AG09309 (cell line): ENCODE measurements at regions not wholly inside any gene's neighbourhood (a gene's known extent, or its start where the extent isn't known, plus 50 kb on each side); places are given as distances from the start of the nearest gene placed in this dataset.

ENCODE experiments used
- DNase-seq: peaks from one replicate; pipeline ENCODE4 v3.0.0-alpha.2; 2010; ENCODE audit warnings: low read depth
- H3K4me3 ChIP-seq: 2 replicates; pipeline ENCODE4 v1.5.1; 2011; ENCODE audit warnings: mild to moderate bottlenecking, low read depth, low read length, moderate library complexity; ENCODE audit not compliant: control insufficient read depth
- TF ChIP-seq, protein P1 (sequence below): IDR thresholded peaks from 2 replicates; pipeline ENCODE4 v1.5.1; 2011; ENCODE audit warnings: mild to moderate bottlenecking, low read depth, low read length, inconsistent platforms; ENCODE audit not compliant: insufficient read depth, control insufficient read depth; ENCODE audit errors: missing control alignments

DNA sequence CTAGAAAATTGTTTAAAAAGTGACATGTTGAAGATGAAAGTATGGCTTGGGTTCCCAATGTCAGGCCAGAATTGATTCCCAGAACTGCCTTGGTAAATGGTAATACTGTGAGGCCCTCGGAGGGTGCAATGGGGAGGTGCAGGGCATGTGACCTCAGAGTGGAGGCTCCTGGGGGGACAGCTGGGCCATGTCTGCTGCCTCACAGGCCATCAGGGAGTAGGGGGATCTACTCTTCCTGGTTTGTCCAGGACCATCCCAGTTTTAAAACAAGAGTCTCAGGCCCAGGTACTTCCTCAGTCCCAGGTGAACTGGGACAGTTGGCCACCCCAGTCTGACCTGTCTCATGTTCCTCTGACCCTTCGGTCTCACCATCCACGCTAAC lies 55.3 kb upstream of the SNX9 start:
- no peak for DNase-seq
- TF ChIP-seq, protein P1, sequence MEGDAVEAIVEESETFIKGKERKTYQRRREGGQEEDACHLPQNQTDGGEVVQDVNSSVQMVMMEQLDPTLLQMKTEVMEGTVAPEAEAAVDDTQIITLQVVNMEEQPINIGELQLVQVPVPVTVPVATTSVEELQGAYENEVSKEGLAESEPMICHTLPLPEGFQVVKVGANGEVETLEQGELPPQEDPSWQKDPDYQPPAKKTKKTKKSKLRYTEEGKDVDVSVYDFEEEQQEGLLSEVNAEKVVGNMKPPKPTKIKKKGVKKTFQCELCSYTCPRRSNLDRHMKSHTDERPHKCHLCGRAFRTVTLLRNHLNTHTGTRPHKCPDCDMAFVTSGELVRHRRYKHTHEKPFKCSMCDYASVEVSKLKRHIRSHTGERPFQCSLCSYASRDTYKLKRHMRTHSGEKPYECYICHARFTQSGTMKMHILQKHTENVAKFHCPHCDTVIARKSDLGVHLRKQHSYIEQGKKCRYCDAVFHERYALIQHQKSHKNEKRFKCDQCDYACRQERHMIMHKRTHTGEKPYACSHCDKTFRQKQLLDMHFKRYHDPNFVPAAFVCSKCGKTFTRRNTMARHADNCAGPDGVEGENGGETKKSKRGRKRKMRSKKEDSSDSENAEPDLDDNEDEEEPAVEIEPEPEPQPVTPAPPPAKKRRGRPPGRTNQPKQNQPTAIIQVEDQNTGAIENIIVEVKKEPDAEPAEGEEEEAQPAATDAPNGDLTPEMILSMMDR, result no peak
- H3K4me3 ChIP-seq, result no peak overlapping the region

- DNase-seq, result no peak
- H3K4me3 ChIP-seq, result no peak overlapping the region
- TF ChIP-seq, protein P1, result no peak
Measured at GRCh38 chr6:157768304-157768703, 54.7 kb upstream of the SNX9 start.

DNA sequence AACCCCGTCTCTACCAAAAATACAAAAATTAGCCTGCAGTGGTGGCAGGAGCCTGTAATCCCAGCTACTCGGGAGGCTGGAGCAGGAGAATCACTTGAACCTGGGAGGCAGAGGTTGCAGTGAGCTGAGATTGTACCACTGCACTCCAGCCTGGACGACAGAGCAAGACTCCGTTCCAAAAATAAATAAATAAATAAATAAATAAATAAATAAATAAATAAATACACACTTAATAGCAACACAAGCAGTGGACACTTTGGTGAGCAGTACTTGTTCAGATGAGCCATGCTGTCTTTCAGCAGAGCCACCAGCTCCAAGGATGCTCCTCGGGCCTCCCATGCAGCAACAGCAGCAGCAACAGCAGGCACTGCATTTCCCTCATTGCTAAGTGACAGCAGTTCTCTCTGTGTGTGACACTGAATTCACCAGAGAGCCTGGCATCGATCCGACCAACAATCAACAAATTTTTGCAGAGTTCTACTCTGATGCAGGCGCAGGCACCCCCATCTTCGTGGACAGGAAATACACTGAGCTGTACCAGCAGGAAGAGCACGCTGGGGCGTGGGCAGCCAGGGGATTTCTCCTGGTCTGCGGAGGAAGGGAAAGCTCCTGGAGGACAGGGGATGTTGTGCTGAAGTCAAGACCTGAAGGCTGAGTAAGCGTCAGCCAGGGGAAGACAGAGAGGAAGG lies 54.0 kb upstream of the SNX9 start:
- no peak for DNase-seq
- TF ChIP-seq, protein P1, result no peak
- no peak overlapping the region for H3K4me3 ChIP-seq

DNA sequence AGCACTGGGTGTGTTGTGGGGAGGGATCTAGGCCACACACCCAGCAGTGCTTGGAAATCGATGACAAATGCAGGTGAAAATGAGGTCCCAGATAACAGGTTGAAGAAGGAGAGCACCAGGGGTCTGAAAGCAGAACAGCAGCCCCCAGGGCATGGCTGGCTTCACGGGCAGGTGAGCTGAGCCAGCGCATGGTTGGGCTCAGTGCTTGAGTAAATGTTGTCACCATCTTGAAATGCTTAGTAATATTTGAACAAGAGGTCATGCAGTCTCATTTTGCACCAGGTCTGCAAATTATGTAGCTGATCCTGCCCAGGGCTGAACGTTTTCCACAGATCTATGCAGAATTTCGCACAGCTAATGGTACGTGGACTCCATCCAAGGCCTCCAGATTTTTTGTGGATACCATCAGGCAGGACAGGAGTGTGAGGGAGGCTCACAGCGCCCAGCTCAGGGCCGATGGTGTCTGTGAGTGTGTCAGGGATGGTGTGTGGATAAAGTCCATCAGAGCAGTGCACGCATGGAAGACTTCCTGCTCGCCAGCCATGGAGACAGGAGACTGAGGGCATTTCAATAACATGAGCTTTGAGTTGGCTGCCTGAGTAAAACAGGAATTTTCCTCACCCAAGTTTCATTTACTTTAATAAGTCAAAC lies 53.1 kb upstream of the SNX9 start:
- TF ChIP-seq, protein P1, result no peak
- DNase-seq, result no peak
- no peak overlapping the region for H3K4me3 ChIP-seq

DNA sequence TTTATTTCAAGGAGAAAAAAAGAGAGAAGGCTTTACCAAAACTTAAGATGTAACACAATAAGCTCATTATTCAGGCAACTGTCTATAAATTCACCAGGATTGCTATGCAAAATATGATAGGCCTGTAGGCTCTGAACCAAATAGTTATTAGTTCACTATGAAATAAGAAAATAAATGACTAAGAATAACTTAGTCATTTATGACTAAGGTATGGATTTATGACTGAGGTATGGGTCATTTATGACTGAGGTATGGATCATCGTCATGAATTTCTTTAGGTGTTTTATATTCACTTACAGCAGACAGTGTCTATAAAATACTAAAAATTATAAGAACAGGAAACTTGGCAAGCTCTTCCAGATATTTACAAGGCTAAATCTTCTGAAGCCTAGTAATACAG lies 52.1 kb upstream of the SNX9 start:
- TF ChIP-seq, protein P1, result no peak
- no peak overlapping the region for H3K4me3 ChIP-seq
- no peak for DNase-seq

- no peak for DNase-seq
- TF ChIP-seq, protein P1, result no peak
- H3K4me3 ChIP-seq, result no peak overlapping the region
Measured at GRCh38 chr6:157772820-157773219, 50.2 kb upstream of the SNX9 start.
